ENCODE measurements at regions not wholly inside any gene's neighbourhood (a gene's known extent, or its start where the extent isn't known, plus 50 kb on each side); places are given as distances from the start of the nearest gene placed in this dataset.

DNA sequence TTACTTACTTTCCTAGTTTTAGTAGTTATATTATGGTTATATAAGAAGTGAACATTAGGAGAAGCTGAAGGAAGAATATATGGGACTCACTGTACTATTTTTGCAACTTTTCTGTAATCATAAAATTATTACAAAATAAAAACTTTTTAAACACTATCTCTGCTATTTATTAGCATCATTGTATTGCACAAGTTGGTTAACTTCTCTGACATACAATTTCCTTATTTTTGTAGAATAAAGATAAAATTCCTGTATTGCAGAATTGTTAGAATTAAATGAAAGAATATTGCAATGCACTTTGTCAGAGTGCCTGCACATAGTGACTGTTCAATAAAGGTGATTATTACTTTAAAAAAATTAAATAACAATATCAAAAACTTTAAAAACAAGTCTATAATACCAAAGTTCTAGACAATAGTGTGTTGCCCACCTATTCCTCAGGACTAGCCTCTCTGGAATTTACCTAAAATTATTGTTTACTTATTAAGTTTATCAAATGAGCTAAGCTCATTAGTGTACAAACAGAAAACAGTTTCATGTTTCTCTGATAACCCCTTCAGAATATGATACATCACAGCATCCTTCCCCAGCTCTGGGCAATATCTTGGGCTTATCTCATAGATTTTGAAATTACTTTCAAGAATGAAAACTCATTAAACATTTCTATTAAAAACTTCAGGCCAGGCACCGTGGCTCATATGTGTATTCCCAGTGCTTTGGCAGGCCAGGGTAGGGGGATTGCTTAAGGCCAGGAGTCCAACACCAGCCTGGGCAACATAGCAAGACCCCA is 77.4 kb upstream of the TMPO start:
- no peak for DNase-seq (ENCODE audit: low spot score)

DNA sequence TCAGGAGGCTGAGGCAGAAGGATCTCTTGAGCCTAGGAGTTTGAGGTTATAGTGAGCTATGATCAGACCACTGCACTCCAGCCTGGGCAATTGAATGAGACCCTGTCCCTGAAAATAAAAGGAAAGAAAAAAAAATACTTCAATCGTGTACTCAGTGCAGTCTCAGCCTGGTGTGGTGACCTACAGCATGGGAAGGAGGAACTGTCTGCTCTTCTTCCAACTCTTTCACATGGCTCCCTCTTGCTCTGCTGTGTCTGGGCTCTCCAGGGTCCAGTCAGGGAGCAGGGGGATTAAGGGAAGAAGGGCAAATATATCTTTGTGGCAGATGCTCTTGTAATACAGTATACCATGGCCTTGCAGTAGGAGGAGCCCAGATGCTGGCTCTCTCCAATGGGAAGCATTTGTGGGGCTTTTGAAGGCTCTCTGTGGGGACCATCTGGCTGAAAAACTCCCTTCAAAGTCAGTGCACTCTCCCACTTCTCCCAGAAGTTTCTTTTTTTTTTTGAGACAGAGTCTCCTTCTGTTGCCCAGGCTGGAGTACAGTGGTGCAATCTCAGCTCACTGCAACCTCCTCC is 76.6 kb upstream of the TMPO start:
- no peak for DNase-seq (ENCODE audit: low spot score)

DNA sequence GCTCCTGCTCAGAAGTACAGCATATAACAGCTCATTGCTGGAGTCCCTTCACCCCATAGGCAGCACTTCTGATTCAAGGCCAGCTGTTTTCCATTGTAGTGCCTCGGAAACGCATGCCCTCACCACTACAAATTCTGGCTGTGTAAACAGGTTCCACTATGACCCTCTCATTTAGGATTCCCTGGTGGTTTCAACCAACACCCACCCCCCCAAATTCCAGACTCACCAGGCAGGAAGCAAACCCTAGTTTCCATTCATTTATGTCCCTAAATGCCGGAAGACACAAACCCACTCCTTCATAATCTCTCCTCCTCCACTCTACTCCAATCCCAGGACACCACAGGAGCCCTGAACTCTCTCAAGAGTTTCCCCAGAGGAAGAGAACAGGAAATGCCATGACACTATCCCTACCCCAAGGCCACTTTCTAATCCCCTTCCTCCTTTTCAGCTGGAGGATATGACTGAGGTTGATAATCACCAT is 75.9 kb upstream of the TMPO start:
- no peak for DNase-seq (ENCODE audit: low spot score)

DNA sequence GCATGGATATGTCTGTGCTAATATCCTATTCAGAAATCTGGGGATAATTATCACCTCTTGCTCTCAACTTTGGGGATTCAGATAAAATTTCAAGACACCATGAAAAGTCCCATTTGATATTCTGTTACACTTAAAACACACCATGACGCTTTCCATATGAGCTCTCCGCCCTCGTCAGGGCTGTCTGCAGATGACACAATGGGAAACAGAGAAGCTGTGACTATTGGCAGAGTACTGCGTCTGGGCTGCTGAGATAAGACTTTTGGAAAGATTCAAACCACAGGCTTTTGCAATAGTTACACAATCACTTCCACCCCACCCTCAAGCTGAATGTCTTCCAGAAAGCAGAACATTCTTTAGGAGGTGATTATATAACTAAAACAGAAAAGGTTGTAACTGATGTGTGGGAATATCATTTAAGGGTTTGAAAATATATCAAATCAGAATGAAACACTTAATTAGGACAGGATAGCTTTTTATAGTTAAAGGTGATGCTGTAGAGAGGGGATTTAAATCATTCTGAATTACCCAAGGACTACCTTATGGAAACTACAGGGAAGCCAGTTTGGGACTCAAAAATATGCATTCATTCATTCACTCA is 75.3 kb upstream of the TMPO start:
- peak; percentile 35 for DNase-seq (ENCODE audit: low spot score)

DNA sequence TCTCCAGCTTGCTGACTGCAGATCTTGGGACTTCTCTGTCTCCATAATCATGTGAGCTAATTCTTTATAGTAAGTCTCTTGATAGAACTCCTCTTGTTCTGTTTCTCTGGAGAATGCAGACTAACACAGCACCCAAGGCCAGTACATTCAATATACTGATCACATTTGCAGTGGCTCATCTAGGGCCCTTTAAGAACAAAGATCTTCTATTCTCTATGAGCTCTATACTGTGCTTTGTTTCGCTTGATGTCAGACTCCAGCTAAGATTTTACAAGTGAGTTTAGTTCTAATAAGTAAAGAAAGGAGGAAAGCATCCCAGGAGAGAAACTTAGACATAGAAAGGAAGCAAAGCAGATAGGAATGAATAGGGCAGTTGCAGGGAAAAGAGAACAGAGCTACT is 69.3 kb upstream of the TMPO start:
- DNase-seq (ENCODE audit: low spot score): no peak

DNA sequence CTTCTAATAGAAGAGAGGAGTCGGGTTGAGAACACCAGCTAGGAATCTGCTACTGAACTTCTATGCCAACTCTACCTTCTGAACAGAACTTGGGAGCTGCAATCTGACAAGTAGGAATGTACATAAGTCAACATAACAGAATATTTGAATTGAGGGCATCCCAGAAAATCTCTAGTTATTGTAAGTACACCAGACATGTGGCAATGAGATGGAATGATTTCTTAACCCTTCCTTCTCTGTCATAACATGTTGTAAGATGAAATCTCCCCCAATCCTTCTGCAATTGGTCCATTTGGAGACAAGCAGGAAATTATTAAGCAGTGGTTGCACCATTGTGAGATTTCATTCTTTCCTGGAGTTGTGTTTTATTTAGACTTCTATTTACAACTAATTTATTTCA is 68.7 kb upstream of the TMPO start:
- no peak for DNase-seq (ENCODE audit: low spot score)

DNA sequence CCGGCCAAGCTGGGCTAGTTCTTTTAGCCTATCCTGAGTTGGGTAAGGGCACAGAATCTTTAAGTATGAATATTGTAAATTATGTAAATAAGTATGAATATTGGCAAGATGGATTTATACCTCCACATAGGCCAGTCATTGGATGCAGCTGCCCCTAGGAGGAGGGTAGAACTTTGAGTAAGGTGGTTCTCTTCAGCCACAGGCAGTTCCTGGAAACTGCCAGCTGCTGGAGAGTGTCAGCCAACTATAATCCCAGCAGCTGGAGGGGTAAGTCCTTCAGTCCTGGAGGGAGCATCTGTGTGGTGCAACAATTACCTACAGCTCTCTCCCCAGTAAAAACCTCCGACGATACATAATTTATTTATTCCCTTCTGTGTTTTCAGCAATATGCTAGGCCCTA is 65.8 kb upstream of the TMPO start:
- no peak for DNase-seq (ENCODE audit: low spot score)

DNA sequence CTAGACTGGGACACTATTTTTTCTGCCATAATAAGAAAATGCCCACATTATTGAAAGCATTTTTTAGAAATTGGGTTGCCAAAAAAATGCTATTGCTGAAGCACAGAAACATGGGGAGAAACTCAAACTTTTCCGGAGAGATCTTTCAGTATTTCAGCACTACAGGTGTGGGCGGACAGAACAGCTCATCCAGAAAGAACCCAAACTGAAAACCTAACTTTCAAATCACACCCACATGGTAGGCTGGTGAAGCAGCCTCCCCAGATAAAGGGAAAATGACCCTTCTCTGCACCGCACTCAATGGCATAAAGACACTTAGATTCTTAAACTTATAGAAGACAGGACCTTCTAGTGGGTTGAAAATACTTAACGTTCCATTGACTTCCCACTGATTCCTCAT is 62.3 kb upstream of the TMPO start:
- no peak for DNase-seq (ENCODE audit: low spot score)

DNA sequence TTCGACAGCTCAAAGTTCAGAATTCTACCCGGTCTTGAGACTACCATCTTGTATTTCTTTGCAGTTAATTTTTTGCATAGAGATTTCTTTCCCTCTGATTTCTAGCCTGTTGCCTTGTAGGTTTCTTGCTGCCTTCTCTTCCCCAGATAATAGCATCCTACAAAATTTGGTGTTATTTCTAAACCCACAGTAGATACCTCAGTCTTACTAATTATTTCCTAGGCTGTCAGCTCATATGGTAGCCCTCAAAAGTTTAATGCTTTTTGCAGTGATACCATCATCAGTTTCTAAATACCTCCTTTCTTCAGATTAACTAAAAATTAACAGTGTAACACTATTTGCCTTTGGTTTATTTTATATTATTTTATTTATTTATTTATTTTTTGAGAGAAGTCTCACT is 61.9 kb upstream of the TMPO start:
- no peak for DNase-seq (ENCODE audit: low spot score)

DNA sequence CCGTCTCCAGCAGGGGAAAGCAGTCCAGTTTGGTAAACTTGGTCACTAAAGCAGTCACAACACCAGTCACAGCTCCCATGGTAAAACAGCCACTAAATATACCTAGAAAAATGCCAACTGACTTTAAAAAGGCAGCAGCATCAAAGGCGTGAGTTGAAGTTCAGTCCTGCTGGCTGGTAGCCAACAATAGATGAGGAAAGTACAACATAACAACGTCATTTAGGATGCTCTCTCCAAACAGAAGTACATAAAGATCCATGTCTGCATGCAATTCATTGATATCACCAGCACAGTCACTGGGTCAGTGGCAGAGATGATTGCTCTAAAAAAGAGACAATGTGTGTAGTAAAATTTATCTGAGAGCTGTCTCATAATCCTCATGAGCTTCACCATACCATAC is 59.3 kb upstream of the TMPO start:
- DNase-seq (ENCODE audit: low spot score): no peak

DNA sequence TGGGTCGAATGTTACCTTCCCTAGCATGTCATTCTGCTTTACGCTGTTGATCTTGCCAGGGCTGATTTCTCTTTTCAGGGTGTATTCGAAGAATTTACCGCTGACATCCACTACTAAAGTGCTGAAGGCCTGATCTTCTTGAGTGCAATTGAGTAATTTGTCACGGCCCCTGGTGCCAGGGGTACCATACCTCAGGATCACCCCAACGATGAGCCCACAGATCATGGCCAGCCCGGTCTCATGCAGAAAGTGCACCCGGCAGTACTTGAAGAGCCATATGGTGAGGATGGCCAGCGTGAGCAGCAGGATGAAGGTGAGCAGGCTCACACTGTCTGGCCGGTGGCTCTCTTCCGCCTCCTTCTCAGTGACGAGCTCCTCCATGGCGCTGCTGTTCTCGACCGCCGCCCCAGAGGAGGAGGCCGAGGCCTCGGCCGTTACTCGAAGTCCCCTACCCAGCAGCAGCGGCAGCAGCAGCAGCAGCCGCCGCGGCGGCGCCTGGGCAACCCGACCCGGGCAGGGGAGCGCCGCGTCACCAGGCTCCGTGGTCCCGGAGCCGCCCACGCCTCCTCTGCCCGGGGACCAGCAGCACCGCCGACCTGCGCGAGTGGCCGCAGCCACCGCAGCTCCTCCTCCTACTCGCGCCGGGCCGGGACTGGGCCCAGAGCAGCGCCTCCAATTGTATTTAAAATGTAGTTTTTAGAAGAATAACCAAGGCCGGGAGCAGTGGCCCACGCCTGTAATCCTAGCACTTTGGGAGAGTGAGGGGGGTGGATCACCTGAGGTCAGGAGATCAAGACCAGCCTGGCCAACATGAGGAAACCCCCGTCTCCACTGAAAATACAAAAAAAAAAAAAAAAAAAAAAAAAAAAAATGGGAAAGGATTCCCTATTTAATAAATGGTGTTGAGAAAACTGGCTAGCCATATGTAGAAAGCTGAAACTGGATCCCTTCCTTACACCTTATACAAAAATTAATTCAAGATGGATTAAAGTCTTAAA is 58.5 kb upstream of the TMPO start:
- no peak for DNase-seq (ENCODE audit: low spot score)

DNA sequence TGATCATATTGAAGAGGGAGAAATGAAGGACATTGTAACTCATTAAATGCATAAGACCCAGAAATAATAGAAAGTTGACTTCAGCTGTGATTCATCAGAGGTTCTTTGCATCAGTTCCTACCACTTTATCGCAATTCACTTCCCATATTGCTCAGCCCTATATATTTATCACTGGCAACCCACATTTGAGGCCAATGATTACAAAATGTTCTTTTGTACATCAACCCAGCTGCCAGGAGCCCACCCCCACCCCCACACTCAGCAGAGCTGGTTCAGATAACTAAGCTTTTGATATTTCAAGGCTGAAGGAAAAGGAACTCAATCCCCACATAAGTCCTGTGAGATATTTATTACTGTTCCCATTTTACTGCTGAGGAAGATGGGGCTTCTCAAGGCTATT is 51.2 kb upstream of the TMPO start:
- peak; percentile 49 for DNase-seq (ENCODE audit: low spot score)

DNA sequence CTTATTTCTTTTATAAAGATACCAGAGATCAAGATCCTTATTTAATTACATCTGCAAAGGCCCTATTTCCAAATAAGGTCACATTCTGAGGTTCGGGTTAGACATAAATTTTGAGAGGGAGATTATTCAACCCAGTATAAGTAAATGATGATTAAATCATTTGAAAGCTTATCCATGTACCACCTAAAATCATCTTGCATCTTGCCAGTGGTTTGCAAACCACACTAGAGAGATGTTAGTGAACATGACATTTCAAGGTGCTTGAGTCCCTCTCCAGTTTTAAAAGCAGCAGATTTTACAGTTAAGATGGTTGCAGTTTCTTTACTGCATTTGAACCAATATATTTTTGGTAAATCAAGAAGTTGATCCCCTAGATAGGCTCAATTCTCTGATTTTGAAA is 49.9 kb upstream of the TMPO start:
- peak; percentile 23 for DNase-seq (ENCODE audit: low spot score)

Data from activated CD4-positive, alpha-beta T cell treated with anti-CD3 and anti-CD28 coated beads, Interleukin-2, Interleukin-4, amounts not matched to agents 100 ng/mL and 50 ng/mL, durations not matched to agents 16 hours and 8 hours (primary cell).